T47D (cell line): ENCODE measurements at regions not wholly inside any gene's neighbourhood (a gene's known extent, or its start where the extent isn't known, plus 50 kb on each side); places are given as distances from the start of the nearest gene placed in this dataset.
"Not testable (repeated sequence)": the region's sequence is repeated elsewhere in the genome, so short reads cannot be mapped to it uniquely, and the experiment has no call there.

Experiments used
- DNase-seq, 2 experiments: peaks; one replicate each; pipeline versions ENCODE4 v3.0.0 to v3.0.0-alpha.2; 2011 to 2012; ENCODE audit warnings: low read depth in 1 of 2, low spot score in 1 of 2
- JUND ChIP-seq: IDR thresholded peaks from 2 replicates; pipeline ENCODE4 v1.6.1; 2012; ENCODE audit warnings: low read depth
- in situ Hi-C: cut with HindIII; loops from 2 replicates; pipeline ENCODE4 v1.10.0; 2016; ENCODE audit warnings: low sequenced_read_pairs, low pct_unique_long_range_greater_than_20kb

GRCh38 chr2:154978710-154979109, 280.2 kb downstream of the KCNJ3 start:
- in situ Hi-C loops: no loop called here
- DNase-seq: no peak

DNA sequence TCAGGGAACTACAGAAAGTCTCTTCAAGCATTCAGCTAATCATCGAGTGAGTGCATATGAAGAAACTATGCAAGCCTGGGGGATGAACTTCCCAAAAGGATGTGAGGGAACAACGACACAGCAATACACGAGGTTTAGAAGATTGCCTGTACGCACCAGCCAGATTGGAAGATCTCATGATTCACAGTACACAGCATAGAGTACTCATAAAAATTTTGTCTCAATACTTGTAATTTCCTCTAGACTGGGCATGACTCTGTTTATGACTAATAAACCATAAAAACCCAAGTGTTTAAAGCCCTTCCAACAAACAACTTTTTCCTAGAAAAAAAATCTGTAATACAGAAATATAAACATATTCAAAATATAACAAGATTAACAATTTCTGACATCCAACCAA, 279.7 kb downstream of the KCNJ3 start:
- in situ Hi-C loops: no loop called here
- TF ChIP-seq JUND: no peak
- DNase-seq: no peak

More at GRCh38 chr2:154978710-154979109, 280.2 kb downstream of the KCNJ3 start:
- no peak for TF ChIP-seq JUND

GRCh38 chr2:154974041-154974440, 275.5 kb downstream of the KCNJ3 start:
- no peak for TF ChIP-seq JUND

GRCh38 chr2:154963511-154963910, 265.0 kb downstream of the KCNJ3 start:
- in situ Hi-C loops: no loop called here
- DNase-seq: no peak
- TF ChIP-seq JUND: no peak

More at GRCh38 chr2:154974041-154974440, 275.5 kb downstream of the KCNJ3 start:
- peak in 1 of 2 experiments; percentile 1 for DNase-seq
- in situ Hi-C loops: no loop called here

DNA sequence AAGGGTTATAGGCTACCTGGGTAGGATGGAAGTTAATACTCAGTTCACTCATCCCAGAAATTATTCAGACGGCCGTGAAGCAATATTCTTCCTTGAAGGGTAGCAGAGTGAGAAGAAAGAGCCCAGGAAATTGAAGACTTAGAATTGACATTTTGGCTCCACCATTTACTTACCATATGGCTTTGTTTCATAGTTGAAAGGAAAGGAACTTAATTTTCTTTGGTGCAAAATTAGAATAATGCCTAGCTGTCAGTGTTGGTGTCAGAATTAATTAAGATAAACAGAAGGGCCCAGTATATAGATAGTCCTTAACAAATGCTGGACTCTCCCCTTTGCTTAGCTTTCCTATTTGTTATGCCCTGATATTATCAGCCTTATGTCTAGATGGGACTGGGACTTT, 263.2 kb downstream of the KCNJ3 start:
- TF ChIP-seq JUND: no peak
- no peak for DNase-seq
- in situ Hi-C loops: no loop called here

DNA sequence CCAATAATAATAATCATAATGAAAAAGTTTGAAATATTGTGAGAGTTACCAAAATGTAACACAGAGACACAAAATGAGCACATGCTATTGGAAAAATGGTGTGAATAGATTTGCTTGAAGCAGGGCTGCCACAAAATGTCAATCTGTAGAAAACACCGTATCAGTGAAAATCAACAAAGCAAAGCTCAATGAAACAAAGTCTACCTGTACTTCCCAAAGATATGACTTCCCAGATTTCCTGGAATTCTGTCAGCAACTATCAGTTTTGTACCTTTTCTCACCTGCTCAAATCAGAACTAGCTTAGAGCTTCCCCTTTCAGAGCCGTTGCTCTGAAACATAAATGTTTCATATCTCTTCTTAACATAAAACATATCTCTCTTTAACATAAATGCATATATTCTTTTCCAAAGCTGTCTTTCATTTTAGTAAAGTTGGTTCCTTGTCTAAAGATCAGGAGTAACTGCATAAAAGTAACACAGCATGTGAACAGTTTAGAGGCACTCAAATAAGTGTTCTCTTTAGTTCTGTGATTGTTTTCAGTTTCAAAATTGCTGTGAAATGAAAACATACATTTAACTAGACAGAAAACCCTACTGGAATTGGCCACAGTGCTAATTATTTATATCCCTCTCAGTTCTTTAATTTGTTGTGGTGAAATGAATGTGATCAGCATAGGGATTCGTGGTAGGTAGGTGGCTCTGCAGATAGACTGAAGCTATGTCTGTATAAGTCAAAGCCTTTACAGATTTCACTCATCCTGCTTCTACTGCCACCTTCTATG, 262.5 kb downstream of the KCNJ3 start:
- in situ Hi-C loops: no loop called here
- DNase-seq: no peak
- no peak for TF ChIP-seq JUND

DNA sequence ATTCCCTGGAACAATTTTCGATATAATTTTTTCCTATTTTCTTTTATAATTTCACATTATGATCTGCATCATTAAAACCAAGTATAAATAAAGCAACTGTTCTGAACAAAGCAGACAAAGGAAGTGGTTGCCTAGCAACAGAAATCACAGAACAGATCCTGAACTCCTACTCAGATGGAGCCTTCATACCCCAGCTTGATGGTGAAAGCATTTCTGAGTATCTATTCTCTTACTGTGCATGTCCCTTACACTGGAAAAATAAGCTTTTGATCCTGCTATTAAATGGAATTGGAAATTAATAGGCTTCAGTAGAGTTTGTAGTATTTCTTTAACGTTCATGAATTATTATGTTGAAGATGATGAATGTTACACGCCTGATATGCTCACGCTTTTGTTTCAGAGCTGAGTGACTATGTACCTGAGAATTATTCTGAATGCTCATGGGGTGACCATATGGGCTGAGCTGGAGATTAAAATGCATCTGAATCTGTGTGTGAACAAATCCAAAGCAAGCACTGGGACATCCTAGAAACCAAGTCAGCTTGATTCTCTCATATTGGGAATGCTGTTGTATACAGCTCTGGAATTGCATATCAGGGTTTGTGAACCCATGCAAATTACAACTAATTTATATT, 254.0 kb downstream of the KCNJ3 start:
- TF ChIP-seq JUND: no peak
- in situ Hi-C loops: no loop called here
- no peak for DNase-seq

- DNase-seq, in situ Hi-C loops: not testable (repeated sequence)
Observed at GRCh38 chr2:154947416-154947815, 248.9 kb downstream of the KCNJ3 start.

DNA sequence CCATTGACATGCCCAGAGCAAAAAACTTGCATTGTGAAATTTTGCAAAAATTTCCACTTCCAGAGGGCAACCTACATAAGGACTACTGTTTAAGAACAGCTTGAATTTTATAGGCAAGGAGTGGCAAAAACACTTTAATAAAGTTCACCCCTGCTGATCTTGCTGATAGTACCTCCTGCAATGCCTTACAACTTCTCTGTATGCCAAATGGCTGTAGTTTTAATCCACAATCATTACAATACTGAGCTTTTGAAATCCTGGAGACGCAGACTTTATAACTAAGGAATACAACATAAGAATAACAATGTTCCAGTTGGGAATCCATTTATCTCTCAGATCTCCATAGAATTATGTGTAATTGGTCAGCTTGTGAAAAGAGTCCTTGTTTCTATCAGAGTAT, 247.5 kb downstream of the KCNJ3 start:
- in situ Hi-C loops: no loop called here

GRCh38 chr2:154941379-154941778, 242.9 kb downstream of the KCNJ3 start:
- no peak for TF ChIP-seq JUND
- in situ Hi-C loops: no loop called here
- DNase-seq: no peak

More for the DNA sequence above, 247.5 kb downstream of the KCNJ3 start:
- TF ChIP-seq JUND: no peak
- no peak for DNase-seq

- DNase-seq: no peak
- no peak for TF ChIP-seq JUND
- in situ Hi-C loops: no loop called here
Observed at GRCh38 chr2:154934213-154934612, 235.7 kb downstream of the KCNJ3 start.

DNA sequence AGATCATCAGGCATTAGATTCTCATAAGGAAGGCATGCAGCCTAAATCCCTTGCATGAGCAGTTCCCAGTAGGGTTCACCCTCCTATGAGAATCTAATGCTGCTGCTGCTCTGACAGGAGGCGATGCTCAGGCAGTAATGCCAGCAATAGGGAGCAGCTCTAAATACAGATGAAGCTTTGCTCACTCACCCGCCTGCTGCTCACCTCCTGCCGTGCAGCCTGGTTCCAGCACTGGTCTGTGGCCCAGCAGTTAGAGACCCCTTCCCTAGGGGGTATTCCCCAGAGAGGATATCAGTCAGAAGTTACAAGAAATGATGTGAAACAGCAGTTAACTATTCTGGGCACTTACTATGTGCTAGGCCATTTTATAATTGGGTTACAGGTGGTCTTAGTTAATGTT, 226.0 kb downstream of the KCNJ3 start:
- in situ Hi-C loops: no loop called here
- TF ChIP-seq JUND: no peak
- no peak for DNase-seq

GRCh38 chr2:154914561-154914960, 216.1 kb downstream of the KCNJ3 start:
- DNase-seq: no peak
- in situ Hi-C loops: no loop called here
- TF ChIP-seq JUND: no peak
